ENCODE measurements at regions not wholly inside any gene's neighbourhood (a gene's known extent, or its start where the extent isn't known, plus 50 kb on each side); places are given as distances from the start of the nearest gene placed in this dataset.

DNA sequence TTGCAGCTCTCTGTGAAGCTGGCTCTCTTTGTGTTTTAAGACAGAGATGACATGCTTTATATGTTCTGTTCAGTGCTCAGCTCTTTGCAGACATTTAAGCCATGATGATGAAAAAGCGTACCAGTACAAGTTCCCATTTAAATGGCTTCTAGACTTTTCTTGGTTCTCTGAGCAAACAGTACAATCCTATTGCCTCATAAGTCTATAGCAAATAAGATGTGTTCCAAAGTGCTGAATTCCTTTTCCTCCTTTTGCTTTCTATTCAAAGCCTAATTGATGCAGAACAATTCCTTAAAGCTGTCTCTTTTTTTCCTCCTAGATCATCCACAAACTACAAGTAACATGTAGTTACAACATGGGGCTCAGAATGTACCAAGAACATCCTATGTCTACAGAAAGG lies 168.8 kb upstream of the SPATS2L start:
- TF ChIP-seq ZFX (IDR thresholded peaks at IDR 0.05; ENCODE audit: borderline replicate concordance) = no peak
- TF ChIP-seq, protein P1, sequence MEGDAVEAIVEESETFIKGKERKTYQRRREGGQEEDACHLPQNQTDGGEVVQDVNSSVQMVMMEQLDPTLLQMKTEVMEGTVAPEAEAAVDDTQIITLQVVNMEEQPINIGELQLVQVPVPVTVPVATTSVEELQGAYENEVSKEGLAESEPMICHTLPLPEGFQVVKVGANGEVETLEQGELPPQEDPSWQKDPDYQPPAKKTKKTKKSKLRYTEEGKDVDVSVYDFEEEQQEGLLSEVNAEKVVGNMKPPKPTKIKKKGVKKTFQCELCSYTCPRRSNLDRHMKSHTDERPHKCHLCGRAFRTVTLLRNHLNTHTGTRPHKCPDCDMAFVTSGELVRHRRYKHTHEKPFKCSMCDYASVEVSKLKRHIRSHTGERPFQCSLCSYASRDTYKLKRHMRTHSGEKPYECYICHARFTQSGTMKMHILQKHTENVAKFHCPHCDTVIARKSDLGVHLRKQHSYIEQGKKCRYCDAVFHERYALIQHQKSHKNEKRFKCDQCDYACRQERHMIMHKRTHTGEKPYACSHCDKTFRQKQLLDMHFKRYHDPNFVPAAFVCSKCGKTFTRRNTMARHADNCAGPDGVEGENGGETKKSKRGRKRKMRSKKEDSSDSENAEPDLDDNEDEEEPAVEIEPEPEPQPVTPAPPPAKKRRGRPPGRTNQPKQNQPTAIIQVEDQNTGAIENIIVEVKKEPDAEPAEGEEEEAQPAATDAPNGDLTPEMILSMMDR (IDR thresholded peaks at IDR 0.05) = no peak

DNA sequence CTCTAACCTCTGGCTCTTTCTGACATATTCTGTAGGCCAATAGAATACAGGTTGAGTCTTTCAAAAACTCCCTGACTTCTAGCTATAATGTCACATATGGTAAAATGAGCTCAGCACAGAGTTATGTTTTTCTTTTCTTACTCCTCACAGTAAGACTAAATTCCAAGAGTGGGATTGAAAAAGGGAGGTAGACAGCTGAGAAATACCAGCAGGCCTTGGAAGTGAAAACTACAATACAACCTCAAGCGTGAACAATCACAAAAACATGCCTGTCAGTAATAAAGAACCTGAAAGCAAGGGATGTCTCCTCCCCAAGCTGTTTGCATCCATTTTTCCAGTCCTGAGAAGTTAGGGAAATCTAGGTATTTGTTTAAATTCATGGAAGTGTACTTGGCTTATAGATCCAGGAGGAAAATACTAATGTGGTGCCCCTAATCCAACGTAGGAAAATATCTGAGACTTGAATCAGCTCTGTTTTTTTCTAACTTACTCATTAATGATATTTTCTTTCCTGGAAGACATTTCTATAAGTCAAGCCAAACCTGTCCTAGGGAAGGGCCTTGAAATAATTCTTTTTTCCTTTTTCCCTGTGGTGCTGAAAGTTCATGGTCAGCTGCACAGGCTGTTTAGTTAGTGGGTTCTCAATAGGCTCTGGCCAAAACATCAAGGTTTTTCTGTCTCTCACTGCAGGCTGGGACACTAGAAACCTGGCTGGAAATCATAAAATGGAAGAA lies 167.9 kb upstream of the SPATS2L start:
- TF ChIP-seq ZFX (IDR thresholded peaks at IDR 0.05; ENCODE audit: borderline replicate concordance) = no peak
- TF ChIP-seq, protein P1 (IDR thresholded peaks at IDR 0.05) = no peak
- no peak overlapping the region for H3K27ac ChIP-seq

More for the DNA sequence above, 168.8 kb upstream of the SPATS2L start:
- no peak overlapping the region for H3K27ac ChIP-seq

DNA sequence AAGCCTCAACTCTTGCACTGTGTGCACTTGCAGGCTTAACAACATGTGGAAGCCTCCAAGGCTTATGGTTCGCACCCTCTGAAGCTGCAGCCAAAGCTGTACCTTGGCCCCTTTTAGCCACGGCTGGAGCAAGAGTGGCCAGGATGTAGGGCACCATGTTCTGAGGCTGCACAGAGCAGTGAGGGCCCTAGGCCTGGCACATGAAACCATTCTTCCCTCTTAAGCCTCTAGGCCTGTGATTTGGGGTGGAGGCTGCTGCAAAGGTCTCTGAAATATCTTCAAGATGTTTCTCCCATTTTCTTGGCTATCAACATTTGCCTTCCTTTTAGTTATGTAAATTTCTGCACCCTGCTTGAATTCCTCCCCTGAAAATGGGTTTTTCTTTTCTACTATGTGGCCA lies 161.9 kb upstream of the SPATS2L start:
- no peak for TF ChIP-seq ZFX (IDR thresholded peaks at IDR 0.05; ENCODE audit: borderline replicate concordance)
- TF ChIP-seq, protein P1 (IDR thresholded peaks at IDR 0.05) = no peak

DNA sequence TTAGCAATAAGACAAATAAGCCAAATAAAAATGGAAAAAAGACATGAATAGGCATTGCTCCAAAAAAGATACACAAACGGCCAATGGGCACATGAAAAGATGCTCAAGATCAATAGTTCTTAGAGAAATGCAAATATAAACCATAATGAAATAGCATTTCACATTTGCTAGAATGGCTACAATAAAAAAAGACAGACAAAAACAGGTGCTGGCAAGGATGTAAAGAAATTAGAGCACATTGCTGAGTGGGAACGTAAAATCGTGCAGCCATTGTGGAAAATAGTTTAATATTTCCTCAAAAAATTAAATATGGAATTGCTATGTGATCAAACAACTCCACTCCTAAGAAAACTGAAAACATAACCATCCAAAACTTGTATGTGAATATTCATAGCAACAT lies 160.0 kb upstream of the SPATS2L start:
- H3K27ac ChIP-seq = no peak overlapping the region
- TF ChIP-seq, protein P1 (IDR thresholded peaks at IDR 0.05) = no peak
- no peak for TF ChIP-seq ZFX (IDR thresholded peaks at IDR 0.05; ENCODE audit: borderline replicate concordance)

More for the DNA sequence above, 161.9 kb upstream of the SPATS2L start:
- no peak overlapping the region for H3K27ac ChIP-seq

DNA sequence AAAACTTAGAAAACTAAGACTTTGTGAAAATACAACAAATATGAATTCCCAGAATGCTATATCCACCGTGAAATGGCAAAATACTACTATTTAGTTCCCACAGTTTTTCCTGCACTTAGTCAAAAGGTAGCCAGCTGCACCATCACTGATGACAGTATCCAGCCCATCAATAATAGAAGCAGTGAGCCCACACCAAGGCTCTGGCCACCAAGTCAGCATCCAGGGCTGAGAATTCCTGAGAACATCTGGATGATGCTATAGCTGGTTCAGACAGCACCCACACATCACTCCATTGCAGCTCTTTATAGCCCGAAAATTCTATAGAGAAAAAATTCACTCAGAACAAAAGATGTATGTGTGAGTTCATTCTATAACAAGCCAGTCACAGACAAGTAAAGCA lies 159.1 kb upstream of the SPATS2L start:
- no peak overlapping the region for H3K27ac ChIP-seq
- TF ChIP-seq, protein P1 (IDR thresholded peaks at IDR 0.05) = no peak
- TF ChIP-seq ZFX (IDR thresholded peaks at IDR 0.05; ENCODE audit: borderline replicate concordance) = no peak

DNA sequence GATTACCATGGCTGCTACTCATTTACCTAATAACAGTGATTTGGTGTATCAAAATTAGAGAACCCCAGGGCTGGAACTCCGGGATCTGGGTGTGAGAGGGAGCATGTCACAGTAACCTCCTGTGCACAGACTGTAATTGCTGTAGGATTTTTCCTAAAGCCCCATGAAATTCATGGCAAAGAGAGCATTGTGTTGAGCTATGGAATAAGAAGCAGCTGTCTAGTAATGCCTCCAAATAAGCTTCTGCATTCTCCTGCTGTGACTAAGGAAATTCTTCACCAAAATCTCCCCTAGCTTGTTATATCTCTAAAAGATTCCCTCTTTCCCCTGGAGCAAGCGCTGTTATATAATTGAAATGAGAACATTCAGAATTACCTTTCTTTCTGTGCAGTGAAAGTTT lies 158.1 kb upstream of the SPATS2L start:
- TF ChIP-seq, protein P1 (IDR thresholded peaks at IDR 0.05) = no peak
- no peak for TF ChIP-seq ZFX (IDR thresholded peaks at IDR 0.05; ENCODE audit: borderline replicate concordance)

DNA sequence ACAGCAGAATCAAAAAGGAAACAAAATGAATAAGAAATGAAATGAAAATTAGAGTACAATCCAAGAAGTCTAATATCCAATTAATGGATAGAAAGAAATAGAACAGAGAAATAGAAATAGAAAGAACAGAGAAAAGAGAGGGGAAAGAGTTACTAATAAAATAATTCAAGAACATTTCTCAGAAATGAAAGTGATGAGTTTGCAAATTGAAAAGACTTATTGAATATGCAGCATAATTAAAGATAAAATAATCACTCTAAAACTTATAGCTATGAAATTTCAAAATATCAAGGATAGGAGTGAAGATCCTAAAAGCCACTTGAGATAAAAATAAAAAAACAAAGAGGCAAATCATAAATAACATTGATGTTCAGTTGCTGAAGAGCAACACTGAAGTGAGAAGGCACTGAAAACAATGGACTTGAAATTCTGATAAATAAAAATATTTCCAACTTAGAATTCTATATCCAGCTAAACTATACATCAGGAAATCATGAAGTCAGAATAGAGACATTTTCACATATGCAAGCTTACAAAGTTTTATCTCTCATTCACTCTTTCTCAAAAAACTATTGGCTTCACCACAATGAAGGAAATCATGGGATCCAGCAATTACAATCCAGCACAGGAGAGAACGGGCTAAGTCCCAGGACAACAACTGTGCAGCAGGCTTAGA lies 155.9 kb upstream of the SPATS2L start:
- no peak overlapping the region for H3K27ac ChIP-seq

More for the DNA sequence above, 158.1 kb upstream of the SPATS2L start:
- H3K27ac ChIP-seq = no peak overlapping the region

More for the DNA sequence above, 155.9 kb upstream of the SPATS2L start:
- TF ChIP-seq ZFX (IDR thresholded peaks at IDR 0.05; ENCODE audit: borderline replicate concordance) = no peak
- TF ChIP-seq, protein P1 (IDR thresholded peaks at IDR 0.05) = no peak
